ENCODE measurements at regions not wholly inside any gene's neighbourhood (a gene's known extent, or its start where the extent isn't known, plus 50 kb on each side); places are given as distances from the start of the nearest gene placed in this dataset.
"Not testable (repeated sequence)": the region's sequence is repeated elsewhere in the genome, so short reads cannot be mapped to it uniquely, and the experiment has no call there.

- no peak overlapping the region for H3K4me3 ChIP-seq (replicated peaks; ENCODE audit: insufficient read depth, low read length)
- no peak for TF ChIP-seq SPI1 (IDR thresholded peaks at IDR 0.05; ENCODE audit: borderline replicate concordance, low read depth)
- H3K27me3 ChIP-seq (ENCODE audit: insufficient read depth, poor library complexity, severe bottlenecking) = no peaks in the 10 kb centered on the region
- H3K27ac ChIP-seq (replicated peaks) = no peak overlapping the region
- DNase-seq (ENCODE audit: low read depth in 1 of 2, low spot score in 1 of 2) = no peak
These were observed 333.7 kb upstream of the MEIS1 start for GRCh38 chr2:66101206-66101605.

GRCh38 chr2:66095820-66096345, 339.0 kb upstream of the MEIS1 start:
- Histone ChIP-seq H3K27ac (replicated peaks) (no peak overlapping the region), H3K4me3 (replicated peaks; ENCODE audit: insufficient read depth, low read length) (no peak overlapping the region), H3K27me3 (ENCODE audit: insufficient read depth, poor library complexity, severe bottlenecking) (no peaks in the 10 kb centered on the region)
- DNase-seq (ENCODE audit: low read depth in 1 of 2, low spot score in 1 of 2) = no peak
- TF ChIP-seq CTCF (IDR thresholded peaks at IDR 0.05; ENCODE audit: insufficient read depth, low read length) (no peak), POLR2AphosphoS5 (IDR thresholded peaks at IDR 0.05; ENCODE audit: low read depth) (no peak), REST (IDR thresholded peaks at IDR 0.05; ENCODE audit: insufficient replicate concordance, low read depth) (no peak), SPI1 (IDR thresholded peaks at IDR 0.05; ENCODE audit: borderline replicate concordance, low read depth) (no peak), GABPA (IDR thresholded peaks at IDR 0.05; ENCODE audit: low read depth) (no peak)

- not testable (repeated sequence) for H3K27ac ChIP-seq (replicated peaks); DNase-seq (ENCODE audit: low read depth in 1 of 2, low spot score in 1 of 2); H3K4me3 ChIP-seq (replicated peaks; ENCODE audit: insufficient read depth, low read length); H3K27me3 ChIP-seq (ENCODE audit: insufficient read depth, poor library complexity, severe bottlenecking)
These were observed 340.2 kb upstream of the MEIS1 start for GRCh38 chr2:66094689-66095088.

GRCh38 chr2:66093371-66093770, 341.6 kb upstream of the MEIS1 start:
- TF ChIP-seq GABPA (IDR thresholded peaks at IDR 0.05; ENCODE audit: low read depth) = no peak
- TF ChIP-seq POLR2AphosphoS5 (IDR thresholded peaks at IDR 0.05; ENCODE audit: low read depth) = no peak
- TF ChIP-seq CTCF (IDR thresholded peaks at IDR 0.05; ENCODE audit: insufficient read depth, low read length) = no peak
- TF ChIP-seq REST (IDR thresholded peaks at IDR 0.05; ENCODE audit: insufficient replicate concordance, low read depth) = no peak
- TF ChIP-seq SPI1 (IDR thresholded peaks at IDR 0.05; ENCODE audit: borderline replicate concordance, low read depth) = no peak
- Histone ChIP-seq H3K27me3 (ENCODE audit: insufficient read depth, poor library complexity, severe bottlenecking) (no peaks in the 10 kb centered on the region), H3K4me3 (replicated peaks; ENCODE audit: insufficient read depth, low read length) (no peak overlapping the region), H3K27ac (replicated peaks) (no peak overlapping the region)
- DNase-seq (ENCODE audit: low read depth in 1 of 2, low spot score in 1 of 2) = no peak

GRCh38 chr2:66084948-66085590, 349.9 kb upstream of the MEIS1 start:
- peaks cover 2% of the 10 kb centered on the region for H3K27me3 ChIP-seq (ENCODE audit: insufficient read depth, poor library complexity, severe bottlenecking)
- no peak for DNase-seq (ENCODE audit: low read depth in 1 of 2, low spot score in 1 of 2)
- no peak overlapping the region for H3K4me3 ChIP-seq (replicated peaks; ENCODE audit: insufficient read depth, low read length)
- TF ChIP-seq GABPA (IDR thresholded peaks at IDR 0.05; ENCODE audit: low read depth) (no peak), CTCF (IDR thresholded peaks at IDR 0.05; ENCODE audit: insufficient read depth, low read length) (no peak), REST (IDR thresholded peaks at IDR 0.05; ENCODE audit: insufficient replicate concordance, low read depth) (no peak), POLR2AphosphoS5 (IDR thresholded peaks at IDR 0.05; ENCODE audit: low read depth) (no peak), SPI1 (IDR thresholded peaks at IDR 0.05; ENCODE audit: borderline replicate concordance, low read depth) (no peak)
- H3K27ac ChIP-seq (replicated peaks) = no peak overlapping the region

Measured in HL-60 (cell line).